ENCODE measurements at regions not wholly inside any gene's neighbourhood (a gene's known extent, or its start where the extent isn't known, plus 50 kb on each side); places are given as distances from the start of the nearest gene placed in this dataset.
A peak's percentile ranks its signal among the peaks of the same experiment; 100 is the strongest.

- BruUV-seq (replicated peaks), result no TSS peak
- intact Hi-C loops (cut with micrococcal nuclease) (no loop called here), in situ Hi-C loops (cut with MboI) (loop anchor here (25.0 kb wide), 1 partner anchor 665 kb away; the partner anchor contains the start of gene ID2)
- H3K4me1 ChIP-seq (replicated peaks in 1 of 2; ENCODE audit: control insufficient read depth in 2 of 2, insufficient read depth in 2 of 2, low read length in 2 of 2), result no peaks in the 10 kb centered on the region; a peak in 1 of 5 replicates
- TF ChIP-seq ZNF444 (CRISPR knock-in tag; IDR thresholded peaks at IDR 0.05) (no peak), TEAD1 (CRISPR knock-in tag; IDR thresholded peaks at IDR 0.05) (no peak), RHOXF2B (CRISPR knock-in tag; conservative IDR thresholded peaks at IDR 0.05) (no peak), KLF1 (tag; IDR thresholded peaks at IDR 0.05) (no peak), ZC3H11A (IDR thresholded peaks at IDR 0.05; ENCODE audit: low read depth, low read length) (no peak), MECOM (CRISPR knock-in tag; IDR thresholded peaks at IDR 0.05) (no peak), CHD2 (IDR thresholded peaks at IDR 0.05; ENCODE audit: low read depth, low read length) (no peak), NONO (IDR thresholded peaks at IDR 0.05; ENCODE audit: low read depth in 2 of 2, low read length in 1 of 2) (no peak), DMBX1 (CRISPR knock-in tag; IDR thresholded peaks at IDR 0.05; ENCODE audit: borderline replicate concordance) (no peak), FOXO4 (CRISPR knock-in tag; IDR thresholded peaks at IDR 0.05) (no peak)
- CTCF ChIA-PET (ENCODE audit: low intra/inter-chr PET ratio), result no interaction called here
- no peak overlapping the region for H3K4me3 ChIP-seq
- ATAC-seq (no peak), FAIRE-seq (peak; percentile 19), DNase-seq (ENCODE audit: extremely low read depth in 1 of 4, low spot score in 3 of 4) (no peak)
- no peak overlapping the region for H3K27ac ChIP-seq (ENCODE audit: extremely low read depth, low read depth, low read length)
- no peak overlapping the region for H2AFZ ChIP-seq (ENCODE audit: low read depth, low read length)
- no peaks in the 10 kb centered on the region for H3K9me1 ChIP-seq (ENCODE audit: control insufficient read depth, insufficient read depth, low read length)
- WGBS (ENCODE audit: insufficient coverage, low coverage, missing lambda C conversion rate), result 5% methylated on average over 2 of the region's 2 CpGs
- POLR2A ChIA-PET, result no interaction called here
- H3K9me3 ChIP-seq (replicated peaks; ENCODE audit: control insufficient read depth, insufficient read depth, low read depth, low read length), result no peaks in the 10 kb centered on the region
- H3K36me3 ChIP-seq (ENCODE audit: control insufficient read depth, insufficient read depth, low read length), result no peaks in the 10 kb centered on the region
- H3K27me3 ChIP-seq (ENCODE audit: control insufficient read depth in 2 of 2, insufficient read depth in 2 of 2, low read length in 2 of 2), result peaks cover 5 to 46% of the 10 kb centered on the region in 2 experiments; a peak in 3 of 5 replicates
- no peak overlapping the region for H3K4me2 ChIP-seq (ENCODE audit: insufficient read depth, low read length)
- no peaks in the 10 kb centered on the region for H3K79me2 ChIP-seq (ENCODE audit: control insufficient read depth, insufficient read depth, low read length)
- no peak overlapping the region for H3K9ac ChIP-seq (ENCODE audit: insufficient read depth in 1 of 2, low read depth in 2 of 2, low read length in 2 of 2)
- no peaks in the 10 kb centered on the region for H4K20me1 ChIP-seq (replicated peaks; ENCODE audit: control insufficient read depth, insufficient read depth, low read length)
These were observed 659.9 kb upstream of the ID2 start for GRCh38 chr2:8021921-8022320.

Measured in K562 (cell line).